GM21367 (cell line): ENCODE measurements at regions not wholly inside any gene's neighbourhood (a gene's known extent, or its start where the extent isn't known, plus 50 kb on each side); places are given as distances from the start of the nearest gene placed in this dataset.

Source experiments
- ATAC-seq: cut with Tn5 transposase; IDR thresholded peaks from one replicate; pipeline ENCODE4 v1.9.1; 2021; ENCODE audit not compliant: unreplicated experiment

DNA sequence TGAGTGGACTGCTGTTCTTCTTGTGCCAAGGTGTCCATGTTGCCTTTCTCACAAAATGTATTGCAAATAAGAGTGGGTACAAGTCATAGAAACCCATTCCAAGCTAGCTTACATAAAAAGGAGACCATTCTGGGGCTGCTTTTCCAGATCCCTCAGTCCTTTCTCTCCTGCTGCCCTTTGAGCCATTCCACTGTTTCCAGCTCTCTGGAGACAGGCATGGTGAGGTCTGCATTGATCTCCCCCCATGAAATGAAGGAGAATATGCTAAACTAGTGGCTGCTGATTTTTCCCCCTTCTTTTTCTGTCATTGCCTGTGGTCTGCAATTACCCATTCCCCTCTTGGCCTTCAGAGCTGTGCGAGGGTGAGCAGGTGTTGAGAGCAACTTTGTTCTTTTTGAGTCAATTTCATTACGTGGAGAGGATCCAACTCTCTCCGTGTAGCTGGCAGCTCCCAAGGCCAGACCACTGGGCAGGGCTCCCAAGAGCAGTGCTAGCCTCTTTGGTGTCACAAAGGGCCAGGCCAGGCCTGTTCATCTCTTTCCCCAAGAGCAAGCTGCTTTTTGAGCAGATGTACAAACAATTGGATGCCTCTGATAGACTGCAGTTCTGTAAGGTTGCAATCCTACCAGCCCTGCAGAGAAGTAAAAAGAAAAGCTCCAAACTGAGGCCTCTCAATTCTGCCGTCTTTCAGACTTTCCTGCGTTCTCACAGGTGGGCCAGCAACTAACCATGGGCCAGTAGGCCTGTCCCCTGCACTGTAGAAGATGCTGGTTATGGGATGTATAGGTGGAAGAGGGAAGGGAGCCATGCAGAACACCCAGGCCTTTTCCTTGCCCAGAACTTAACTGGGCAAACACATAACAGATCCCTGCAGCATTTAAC, 96.1 kb upstream of the ARMC2 start:
- ATAC-seq: no peak

- no peak for ATAC-seq
Measured at GRCh38 chr6:108752733-108753590, 95.3 kb upstream of the ARMC2 start.

GRCh38 chr6:108755257-108756240, 92.7 kb upstream of the ARMC2 start:
- no peak for ATAC-seq

DNA sequence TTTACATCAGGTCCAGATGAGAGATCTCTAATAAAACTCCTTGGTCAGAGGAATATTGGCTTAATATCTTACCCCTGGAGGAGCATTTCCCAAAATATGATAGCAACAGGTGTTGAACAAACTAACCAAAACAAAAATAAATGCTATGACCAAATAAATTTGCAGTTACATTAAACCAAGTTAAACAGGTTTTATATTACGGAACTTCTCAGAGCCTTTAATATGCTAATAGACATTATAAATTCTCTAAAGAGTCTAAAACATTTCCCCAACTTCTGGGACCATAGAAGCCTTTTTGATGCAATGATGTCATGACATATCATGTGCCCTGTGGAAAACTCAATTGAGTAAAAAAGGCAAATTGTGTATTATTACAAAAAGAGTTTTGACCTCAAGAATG, 90.9 kb upstream of the ARMC2 start:
- no peak for ATAC-seq

DNA sequence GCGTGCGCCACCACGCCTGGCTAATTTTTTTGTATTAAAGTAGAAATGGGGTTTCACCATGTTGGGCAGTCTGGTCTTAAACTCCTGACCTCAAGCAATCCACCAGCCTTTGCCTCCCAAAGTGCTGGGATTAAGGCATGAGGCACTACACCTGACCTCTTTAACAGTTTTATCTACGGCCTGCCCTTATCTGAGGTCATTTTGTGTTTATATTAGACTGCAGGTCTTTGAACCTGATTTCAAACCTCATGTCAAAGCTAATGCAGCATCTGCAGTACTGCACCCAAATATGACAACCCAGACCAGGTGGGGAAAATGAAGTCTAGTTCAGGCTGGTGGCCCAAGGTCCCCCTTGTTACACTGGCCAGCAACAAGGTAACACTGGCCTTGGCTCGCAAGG, 89.3 kb upstream of the ARMC2 start:
- ATAC-seq: no peak

DNA sequence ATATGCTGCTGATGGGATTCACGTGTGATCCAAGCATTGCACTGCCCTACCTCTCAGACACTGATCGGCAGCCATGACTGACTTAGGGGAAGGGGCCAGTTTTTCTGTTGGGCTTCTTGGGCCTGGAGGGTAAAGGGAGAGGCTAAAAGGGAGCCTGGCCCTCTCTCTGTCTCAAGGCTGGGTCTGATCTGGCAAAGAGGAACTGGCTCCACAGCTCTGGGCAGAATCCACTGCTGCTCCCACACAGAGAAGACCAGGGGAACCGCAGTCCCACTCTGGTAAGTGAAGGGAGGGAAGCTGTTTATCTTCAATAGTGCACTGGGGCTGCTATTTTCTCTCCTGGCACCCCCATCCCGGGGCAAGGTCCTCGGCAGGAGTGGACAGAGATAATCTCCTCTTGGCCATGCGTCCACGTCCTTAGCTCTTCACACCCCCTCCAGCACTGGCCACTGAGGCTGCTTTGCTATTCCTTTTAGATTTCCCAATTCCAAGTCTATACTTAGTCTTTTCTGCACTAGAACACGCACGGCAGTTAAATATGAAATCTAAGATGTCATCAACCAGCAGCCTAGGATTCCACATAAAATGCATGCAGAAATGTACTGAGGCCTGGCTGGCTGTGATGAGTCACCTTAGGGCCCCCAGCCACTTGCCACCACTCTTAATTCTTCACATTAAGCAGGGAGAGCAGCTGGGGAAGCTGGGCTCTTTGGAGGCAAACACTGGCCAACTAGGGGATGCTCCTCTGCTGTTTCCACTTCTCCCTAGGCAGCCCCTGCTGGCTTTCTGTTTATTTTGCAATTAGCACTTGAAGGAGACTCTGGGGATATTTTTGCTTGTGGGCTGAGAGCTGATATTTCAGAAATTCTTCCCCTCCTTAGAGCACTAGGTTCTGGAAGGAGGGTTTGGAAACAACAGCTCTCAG, 87.8 kb upstream of the ARMC2 start:
- no peak for ATAC-seq

DNA sequence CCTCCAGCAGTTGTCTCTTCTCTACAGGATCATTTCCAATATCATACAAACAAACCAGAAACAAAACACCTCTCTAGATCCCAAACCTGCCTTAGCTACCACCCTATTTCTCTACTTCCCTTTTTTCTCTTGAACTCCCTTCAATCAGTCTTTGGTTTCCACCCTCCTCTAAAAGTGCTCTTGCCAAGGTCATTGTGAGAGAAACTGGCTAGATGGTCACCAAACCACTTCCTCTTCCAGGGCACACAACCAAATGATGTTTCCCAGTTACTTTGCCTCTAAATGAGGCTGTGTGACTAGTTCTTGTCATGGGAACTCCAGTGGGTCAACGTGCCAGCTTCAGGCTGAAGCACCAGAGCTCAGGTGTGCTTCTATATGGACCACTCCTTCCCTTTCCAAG, 85.8 kb upstream of the ARMC2 start:
- ATAC-seq: no peak

DNA sequence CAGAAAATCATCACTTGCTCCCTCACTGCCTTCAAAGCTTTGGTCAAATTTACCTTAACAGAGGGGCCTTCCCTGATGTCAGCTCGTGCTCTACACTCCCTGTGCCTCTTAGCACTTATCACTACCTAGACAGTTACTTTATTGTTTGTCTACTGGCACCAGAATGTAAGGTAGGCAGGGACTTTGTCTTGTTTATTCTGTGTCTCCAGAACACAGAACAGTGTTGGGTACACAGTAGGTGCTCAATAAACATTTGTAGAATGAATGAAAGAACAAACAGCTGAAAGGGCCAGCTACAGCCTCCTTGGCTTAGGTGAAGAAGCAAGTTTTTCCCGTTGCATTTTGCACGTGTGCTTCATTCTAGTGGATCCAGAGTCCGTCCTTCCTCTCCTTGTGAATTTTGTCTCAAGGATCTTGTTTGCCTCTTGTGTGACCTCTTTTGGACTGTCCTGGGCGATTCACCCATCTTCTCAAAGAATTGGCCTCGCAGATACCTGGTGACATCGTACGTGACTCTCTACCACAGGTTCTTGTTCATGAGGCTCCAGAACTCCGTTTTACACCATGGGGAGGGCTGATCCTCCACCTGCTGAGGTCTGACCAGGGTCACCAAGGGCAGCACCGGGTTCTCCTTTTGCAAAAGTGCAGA, 84.2 kb upstream of the ARMC2 start:
- ATAC-seq: no peak

DNA sequence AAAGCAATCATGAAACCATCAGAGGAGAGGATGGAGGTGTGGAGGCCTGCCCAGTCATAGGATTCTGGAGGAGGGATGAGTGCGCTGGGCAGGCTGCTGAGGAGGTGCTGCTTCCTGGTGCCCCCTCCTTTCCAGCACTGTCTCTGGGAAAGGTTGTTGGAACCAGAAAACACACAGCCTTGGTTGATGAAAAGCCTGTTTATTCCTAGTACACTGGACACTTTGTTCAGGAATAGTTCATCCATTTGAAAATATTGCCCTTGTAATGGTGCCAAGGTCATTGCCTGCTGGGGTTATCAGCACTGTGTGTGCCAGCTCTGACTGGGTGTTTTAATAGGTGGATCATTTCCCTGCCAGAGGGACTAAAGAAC, 83.7 kb upstream of the ARMC2 start:
- ATAC-seq: no peak

DNA sequence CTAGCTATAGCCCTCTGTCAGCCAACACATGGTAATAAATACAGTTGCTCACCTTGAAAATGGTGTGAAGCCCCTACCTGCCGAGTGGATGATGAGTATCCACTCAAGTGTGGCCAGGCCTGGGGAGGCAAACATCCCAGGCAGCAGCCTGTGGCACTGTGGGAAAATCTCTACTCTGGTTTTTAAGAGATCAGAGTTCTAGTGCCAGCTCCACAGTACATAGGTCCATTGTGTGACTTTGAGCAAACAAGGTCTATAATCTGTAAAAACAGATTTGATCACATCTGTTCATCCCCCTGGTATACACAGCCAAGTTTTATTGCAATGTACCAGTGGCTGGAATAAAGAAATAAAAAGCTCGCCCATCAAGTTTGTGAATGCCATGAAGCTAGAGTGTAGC, 82.7 kb upstream of the ARMC2 start:
- no peak for ATAC-seq

- ATAC-seq: no peak
Measured at GRCh38 chr6:108766419-108766818, 81.8 kb upstream of the ARMC2 start.

- no peak for ATAC-seq
Measured at GRCh38 chr6:108766886-108767285, 81.3 kb upstream of the ARMC2 start.

- ATAC-seq: no peak
Measured at GRCh38 chr6:108767418-108768165, 80.6 kb upstream of the ARMC2 start.

- ATAC-seq: no peak
Measured at GRCh38 chr6:108768166-108768555, 80.1 kb upstream of the ARMC2 start.

GRCh38 chr6:108768792-108769524, 79.3 kb upstream of the ARMC2 start:
- ATAC-seq: no peak

DNA sequence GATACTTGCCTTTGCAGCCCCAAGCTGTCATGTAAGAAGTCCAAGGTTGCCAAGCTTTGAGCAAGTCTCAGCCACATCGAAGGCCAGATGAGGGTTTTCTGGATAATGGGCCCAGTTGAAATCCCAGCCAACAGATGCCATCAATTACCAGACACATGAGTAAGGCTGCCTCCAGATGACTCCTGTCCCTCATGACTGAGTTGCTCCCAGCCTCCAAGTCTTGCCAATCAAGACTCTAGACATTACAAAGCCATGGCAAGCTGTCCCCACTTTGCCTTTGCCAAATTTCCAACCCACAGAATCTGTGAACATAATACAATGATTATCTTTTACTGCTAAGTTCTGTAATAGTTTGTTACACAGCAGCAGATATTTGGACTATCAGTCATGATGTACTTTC, 76.8 kb upstream of the ARMC2 start:
- no peak for ATAC-seq

- ATAC-seq: no peak
Measured at GRCh38 chr6:108774555-108774954, 73.7 kb upstream of the ARMC2 start.

DNA sequence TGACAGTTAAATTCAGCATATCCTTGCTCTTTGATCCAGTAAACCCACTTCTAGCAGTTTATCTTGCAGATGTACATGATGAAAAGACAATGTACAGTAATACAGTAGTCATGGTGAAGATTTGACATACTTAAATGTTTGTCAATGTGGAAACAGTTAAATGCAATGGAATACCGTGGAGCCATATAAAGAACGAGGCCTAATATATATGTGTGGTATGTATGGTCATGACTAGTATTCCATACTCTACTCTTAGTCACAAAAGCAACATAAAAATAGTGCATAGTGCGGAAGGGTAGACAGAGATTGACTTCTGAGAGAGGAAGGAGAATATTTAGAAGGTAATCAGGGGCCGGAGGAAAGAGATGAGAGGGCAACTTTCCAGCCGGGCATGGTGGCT, 70.7 kb upstream of the ARMC2 start:
- ATAC-seq: no peak
